ENCODE measurements at regions not wholly inside any gene's neighbourhood (a gene's known extent, or its start where the extent isn't known, plus 50 kb on each side); places are given as distances from the start of the nearest gene placed in this dataset.

- TF ChIP-seq CTCF (IDR thresholded peaks at IDR 0.05) (no peak), POLR2A (IDR thresholded peaks at IDR 0.05) (no peak)
These were observed 94.6 kb downstream of the PMAIP1 start for GRCh38 chr18:59994357-59994756.
